ENCODE measurements at regions not wholly inside any gene's neighbourhood (a gene's known extent, or its start where the extent isn't known, plus 50 kb on each side); places are given as distances from the start of the nearest gene placed in this dataset.

GRCh38 chr12:60094436-60094835, 498.6 kb downstream of the SLC16A7 start:
- Histone ChIP-seq H3K27ac (ENCODE audit: low read depth, low read length) (no peak overlapping the region), H3K79me2 (ENCODE audit: control insufficient read depth, low read length) (no peaks in the 10 kb centered on the region), H4K20me1 (ENCODE audit: control insufficient read depth, insufficient read depth, low read depth, low read length) (no peaks in the 10 kb centered on the region), H3K4me3 (ENCODE audit: low read length) (no peak overlapping the region), H3K9me3 (ENCODE audit: control insufficient read depth, insufficient read depth, low read length) (no peaks in the 10 kb centered on the region), H3K4me2 (ENCODE audit: low read length) (no peak overlapping the region), H3F3A (ENCODE audit: control insufficient read depth, insufficient read depth) (no peaks in the 10 kb centered on the region), H3K4me1 (ENCODE audit: control insufficient read depth, low read length) (no peaks in the 10 kb centered on the region), H3K36me3 (ENCODE audit: control insufficient read depth, low read length) (no peaks in the 10 kb centered on the region), H3K9me2 (replicated peaks; ENCODE audit: control insufficient read depth, low read length) (no peaks in the 10 kb centered on the region), H3K27me3 (ENCODE audit: control insufficient read depth, low read length) (no peaks in the 10 kb centered on the region)
- TF ChIP-seq EZH2phosphoT487 (IDR thresholded peaks at IDR 0.05; ENCODE audit: borderline replicate concordance, low read length) (no peak), CTCF (IDR thresholded peaks at IDR 0.05; ENCODE audit: low read depth, low read length, poor library complexity, severe bottlenecking) (no peak)

- TF ChIP-seq CTCF (IDR thresholded peaks at IDR 0.05; ENCODE audit: low read depth, low read length, poor library complexity, severe bottlenecking), result no peak
- TF ChIP-seq EZH2phosphoT487 (IDR thresholded peaks at IDR 0.05; ENCODE audit: borderline replicate concordance, low read length), result no peak
- no peaks in the 10 kb centered on the region for H3K9me3 ChIP-seq (ENCODE audit: control insufficient read depth, insufficient read depth, low read length)
- no peaks in the 10 kb centered on the region for H3K4me1 ChIP-seq (ENCODE audit: control insufficient read depth, low read length)
- no peaks in the 10 kb centered on the region for H3K36me3 ChIP-seq (ENCODE audit: control insufficient read depth, low read length)
- H3K27ac ChIP-seq (ENCODE audit: low read depth, low read length), result no peak overlapping the region
- H3K4me2 ChIP-seq (ENCODE audit: low read length), result no peak overlapping the region
- no peak overlapping the region for H3K4me3 ChIP-seq (ENCODE audit: low read length)
- H3F3A ChIP-seq (ENCODE audit: control insufficient read depth, insufficient read depth), result no peaks in the 10 kb centered on the region
- H3K9me2 ChIP-seq (replicated peaks; ENCODE audit: control insufficient read depth, low read length), result no peaks in the 10 kb centered on the region
- no peaks in the 10 kb centered on the region for H3K27me3 ChIP-seq (ENCODE audit: control insufficient read depth, low read length)
- no peaks in the 10 kb centered on the region for H3K79me2 ChIP-seq (ENCODE audit: control insufficient read depth, low read length)
- no peaks in the 10 kb centered on the region for H4K20me1 ChIP-seq (ENCODE audit: control insufficient read depth, insufficient read depth, low read depth, low read length)
Observed at GRCh38 chr12:60096727-60097126, 500.9 kb downstream of the SLC16A7 start.

- Histone ChIP-seq H4K20me1 (ENCODE audit: control insufficient read depth, insufficient read depth, low read depth, low read length) (no peaks in the 10 kb centered on the region), H3K4me2 (ENCODE audit: low read length) (no peak overlapping the region), H3K27ac (ENCODE audit: low read depth, low read length) (no peak overlapping the region), H3F3A (ENCODE audit: control insufficient read depth, insufficient read depth) (no peaks in the 10 kb centered on the region), H3K36me3 (ENCODE audit: control insufficient read depth, low read length) (no peaks in the 10 kb centered on the region), H3K27me3 (ENCODE audit: control insufficient read depth, low read length) (no peaks in the 10 kb centered on the region), H3K9me3 (ENCODE audit: control insufficient read depth, insufficient read depth, low read length) (no peaks in the 10 kb centered on the region), H3K4me1 (ENCODE audit: control insufficient read depth, low read length) (no peaks in the 10 kb centered on the region), H3K9me2 (replicated peaks; ENCODE audit: control insufficient read depth, low read length) (no peaks in the 10 kb centered on the region), H3K79me2 (ENCODE audit: control insufficient read depth, low read length) (no peaks in the 10 kb centered on the region), H3K4me3 (ENCODE audit: low read length) (no peak overlapping the region)
- TF ChIP-seq CTCF (IDR thresholded peaks at IDR 0.05; ENCODE audit: low read depth, low read length, poor library complexity, severe bottlenecking), result no peak
- TF ChIP-seq EZH2phosphoT487 (IDR thresholded peaks at IDR 0.05; ENCODE audit: borderline replicate concordance, low read length), result no peak
Observed at GRCh38 chr12:60100160-60100559, 504.3 kb downstream of the SLC16A7 start.

GRCh38 chr12:60100852-60101251, 505.0 kb downstream of the SLC16A7 start:
- H3K9me3 ChIP-seq (ENCODE audit: control insufficient read depth, insufficient read depth, low read length), result no peaks in the 10 kb centered on the region
- H3K79me2 ChIP-seq (ENCODE audit: control insufficient read depth, low read length), result no peaks in the 10 kb centered on the region
- H3K27me3 ChIP-seq (ENCODE audit: control insufficient read depth, low read length), result no peaks in the 10 kb centered on the region
- H3K27ac ChIP-seq (ENCODE audit: low read depth, low read length), result no peak overlapping the region
- no peaks in the 10 kb centered on the region for H3K36me3 ChIP-seq (ENCODE audit: control insufficient read depth, low read length)
- no peaks in the 10 kb centered on the region for H4K20me1 ChIP-seq (ENCODE audit: control insufficient read depth, insufficient read depth, low read depth, low read length)
- no peaks in the 10 kb centered on the region for H3F3A ChIP-seq (ENCODE audit: control insufficient read depth, insufficient read depth)
- H3K4me2 ChIP-seq (ENCODE audit: low read length), result no peak overlapping the region
- H3K4me1 ChIP-seq (ENCODE audit: control insufficient read depth, low read length), result no peaks in the 10 kb centered on the region
- H3K9me2 ChIP-seq (replicated peaks; ENCODE audit: control insufficient read depth, low read length), result no peaks in the 10 kb centered on the region
- no peak overlapping the region for H3K4me3 ChIP-seq (ENCODE audit: low read length)
- TF ChIP-seq EZH2phosphoT487 (IDR thresholded peaks at IDR 0.05; ENCODE audit: borderline replicate concordance, low read length), result no peak
- no peak for TF ChIP-seq CTCF (IDR thresholded peaks at IDR 0.05; ENCODE audit: low read depth, low read length, poor library complexity, severe bottlenecking)

Data from DOHH2 (cell line).